ENCODE measurements at regions not wholly inside any gene's neighbourhood (a gene's known extent, or its start where the extent isn't known, plus 50 kb on each side); places are given as distances from the start of the nearest gene placed in this dataset.

DNA sequence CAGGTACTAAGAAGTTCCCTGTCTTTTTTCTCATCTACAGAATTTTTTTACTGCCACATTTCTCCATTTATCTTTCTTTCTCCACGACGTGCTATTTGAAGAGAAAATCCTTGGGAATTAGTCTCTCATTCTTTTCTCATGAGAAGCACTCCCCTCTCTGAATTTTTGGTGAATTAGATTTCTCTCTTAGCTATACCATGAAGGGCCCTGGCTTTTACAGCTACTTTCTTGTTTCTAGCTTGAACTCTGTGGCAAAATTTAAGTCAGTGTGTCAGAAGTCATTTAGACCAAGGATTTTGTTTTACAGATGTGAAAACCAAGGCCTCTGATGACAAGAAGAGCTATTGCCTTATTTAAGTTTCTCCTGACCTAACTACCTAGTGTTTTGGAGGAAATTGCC is 213.1 kb downstream of the AEBP2 start:
- no peak overlapping the region for H3K4me3 Mint-ChIP-seq (ENCODE audit: unreplicated experiment)

DNA sequence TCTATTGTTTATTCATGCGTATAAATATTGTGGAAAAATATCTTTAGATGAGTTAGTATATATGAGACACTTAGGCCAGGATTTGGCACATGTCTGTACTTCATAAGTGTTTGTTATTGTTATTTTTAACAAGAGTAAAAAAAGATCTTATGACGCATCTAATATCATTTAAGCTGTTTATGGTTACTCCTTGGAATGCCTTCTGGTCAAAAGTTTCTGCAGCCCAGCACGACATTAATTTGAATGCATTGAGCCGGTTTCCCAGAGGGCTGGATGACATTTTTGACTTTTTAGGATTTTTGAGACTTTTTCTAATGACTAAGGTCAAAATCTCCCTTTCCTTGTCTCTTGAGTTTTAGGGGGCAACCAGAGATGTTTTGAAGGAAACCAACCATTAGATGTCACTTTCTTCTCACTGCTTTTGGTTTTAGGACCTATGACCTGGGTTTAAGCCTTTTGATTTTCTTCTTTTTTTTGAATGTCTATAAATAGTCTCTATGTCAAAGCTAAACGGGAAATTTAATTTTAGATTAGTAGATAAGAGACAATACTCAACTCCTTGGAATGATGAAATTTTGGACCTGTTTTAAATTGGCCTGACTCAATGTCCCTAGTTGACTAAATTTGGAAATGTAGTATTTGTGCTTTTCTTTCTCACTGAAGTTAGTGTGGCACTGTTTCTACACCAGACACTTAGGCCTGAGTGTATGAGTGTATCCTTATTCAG is 215.5 kb downstream of the AEBP2 start:
- H3K27me3 ChIP-seq (replicated peaks; ENCODE audit: control insufficient read depth, insufficient read depth, low read length) = no peaks in the 10 kb centered on the region
- no TSS peak for BruUV-seq (replicated peaks)
- no peaks in the 10 kb centered on the region for H3K36me3 ChIP-seq (ENCODE audit: control insufficient read depth, insufficient read depth, low read length)
- ChIA-PET CTCF (no interaction called here), POLR2A (no interaction called here)
- Mint-ChIP-seq H3K27ac (ENCODE audit: unreplicated experiment) (no peak overlapping the region), H3K4me1 (ENCODE audit: low read depth, unreplicated experiment) (no peaks in the 10 kb centered on the region), H3K4me3 (ENCODE audit: unreplicated experiment) (no peak overlapping the region), H3K9me3 (ENCODE audit: unreplicated experiment) (no peaks in the 10 kb centered on the region), H3K27me3 (ENCODE audit: insufficient read depth, unreplicated experiment) (no peaks in the 10 kb centered on the region), H3K36me3 (ENCODE audit: insufficient read depth, unreplicated experiment) (no peaks in the 10 kb centered on the region)
- no peak for DNase-seq
- intact Hi-C loops (cut with micrococcal nuclease; ENCODE audit: unreplicated experiment) = no loop called here
- no peaks in the 10 kb centered on the region for H3K9me3 ChIP-seq
- TF ChIP-seq, protein P1, sequence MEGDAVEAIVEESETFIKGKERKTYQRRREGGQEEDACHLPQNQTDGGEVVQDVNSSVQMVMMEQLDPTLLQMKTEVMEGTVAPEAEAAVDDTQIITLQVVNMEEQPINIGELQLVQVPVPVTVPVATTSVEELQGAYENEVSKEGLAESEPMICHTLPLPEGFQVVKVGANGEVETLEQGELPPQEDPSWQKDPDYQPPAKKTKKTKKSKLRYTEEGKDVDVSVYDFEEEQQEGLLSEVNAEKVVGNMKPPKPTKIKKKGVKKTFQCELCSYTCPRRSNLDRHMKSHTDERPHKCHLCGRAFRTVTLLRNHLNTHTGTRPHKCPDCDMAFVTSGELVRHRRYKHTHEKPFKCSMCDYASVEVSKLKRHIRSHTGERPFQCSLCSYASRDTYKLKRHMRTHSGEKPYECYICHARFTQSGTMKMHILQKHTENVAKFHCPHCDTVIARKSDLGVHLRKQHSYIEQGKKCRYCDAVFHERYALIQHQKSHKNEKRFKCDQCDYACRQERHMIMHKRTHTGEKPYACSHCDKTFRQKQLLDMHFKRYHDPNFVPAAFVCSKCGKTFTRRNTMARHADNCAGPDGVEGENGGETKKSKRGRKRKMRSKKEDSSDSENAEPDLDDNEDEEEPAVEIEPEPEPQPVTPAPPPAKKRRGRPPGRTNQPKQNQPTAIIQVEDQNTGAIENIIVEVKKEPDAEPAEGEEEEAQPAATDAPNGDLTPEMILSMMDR (IDR thresholded peaks at IDR 0.05; ENCODE audit: insufficient read depth in 1 of 2, low read depth in 1 of 2, low read length in 1 of 2, severe bottlenecking in 1 of 2, unreplicated experiment in 1 of 2) = no peak
- H3K4me3 ChIP-seq (ENCODE audit: low read depth, low read length) = no peak overlapping the region
- H3K4me1 ChIP-seq = no peaks in the 10 kb centered on the region

More for the DNA sequence above, 213.1 kb downstream of the AEBP2 start:
- H3K36me3 Mint-ChIP-seq (ENCODE audit: insufficient read depth, unreplicated experiment) = no peaks in the 10 kb centered on the region
- no peaks in the 10 kb centered on the region for H3K4me1 Mint-ChIP-seq (ENCODE audit: low read depth, unreplicated experiment)
- TF ChIP-seq, protein P1 (IDR thresholded peaks at IDR 0.05; ENCODE audit: insufficient read depth in 1 of 2, low read depth in 1 of 2, low read length in 1 of 2, severe bottlenecking in 1 of 2, unreplicated experiment in 1 of 2) = no peak
- H3K36me3 ChIP-seq (ENCODE audit: control insufficient read depth, insufficient read depth, low read length) = no peaks in the 10 kb centered on the region
- ChIA-PET POLR2A (no interaction called here), CTCF (no interaction called here)
- no peaks in the 10 kb centered on the region for H3K4me1 ChIP-seq
- H3K27ac Mint-ChIP-seq (ENCODE audit: unreplicated experiment) = no peak overlapping the region
- no peaks in the 10 kb centered on the region for H3K9me3 Mint-ChIP-seq (ENCODE audit: unreplicated experiment)
- BruUV-seq (replicated peaks) = no TSS peak
- H3K27me3 ChIP-seq (replicated peaks; ENCODE audit: control insufficient read depth, insufficient read depth, low read length) = no peaks in the 10 kb centered on the region
- intact Hi-C loops (cut with micrococcal nuclease; ENCODE audit: unreplicated experiment) = no loop called here
- no peak overlapping the region for H3K4me3 ChIP-seq (ENCODE audit: low read depth, low read length)
- no peak for DNase-seq
- no peaks in the 10 kb centered on the region for H3K9me3 ChIP-seq
- no peaks in the 10 kb centered on the region for H3K27me3 Mint-ChIP-seq (ENCODE audit: insufficient read depth, unreplicated experiment)

DNA sequence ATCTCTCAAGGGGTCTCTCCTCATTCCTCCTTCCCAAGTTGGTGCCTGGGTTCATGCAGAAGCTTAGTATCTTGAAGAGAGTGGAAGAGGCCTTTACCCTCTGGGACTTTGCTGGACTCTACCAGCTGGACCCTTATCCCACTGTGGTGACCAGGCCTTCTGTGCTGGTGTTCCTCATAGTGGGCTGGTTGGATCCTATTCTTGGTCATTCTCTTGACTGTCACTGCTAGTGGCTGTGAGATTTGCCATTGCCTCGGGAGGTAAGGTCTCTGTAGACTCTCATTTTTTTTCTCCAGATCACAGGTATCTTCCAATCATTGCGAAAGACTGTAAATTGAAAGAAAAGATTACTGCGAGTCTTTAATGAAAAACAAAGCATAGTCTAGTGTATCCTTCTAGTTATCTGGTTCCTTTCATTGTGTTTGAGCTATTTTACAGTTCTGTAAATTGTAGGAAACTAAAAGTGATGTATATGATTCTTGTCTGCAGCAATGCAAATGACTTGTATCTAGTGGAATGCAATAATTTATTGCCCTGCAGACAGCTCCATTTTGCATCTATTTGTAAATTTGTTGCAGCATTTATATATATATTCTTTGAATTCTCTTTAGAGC is 217.9 kb downstream of the AEBP2 start:
- Mint-ChIP-seq H3K4me3 (ENCODE audit: unreplicated experiment) (no peak overlapping the region), H3K36me3 (ENCODE audit: insufficient read depth, unreplicated experiment) (no peaks in the 10 kb centered on the region), H3K27ac (ENCODE audit: unreplicated experiment) (no peak overlapping the region), H3K27me3 (ENCODE audit: insufficient read depth, unreplicated experiment) (no peaks in the 10 kb centered on the region), H3K4me1 (ENCODE audit: low read depth, unreplicated experiment) (no peaks in the 10 kb centered on the region), H3K9me3 (ENCODE audit: unreplicated experiment) (no peaks in the 10 kb centered on the region)
- Histone ChIP-seq H3K27me3 (replicated peaks; ENCODE audit: control insufficient read depth, insufficient read depth, low read length) (no peaks in the 10 kb centered on the region), H3K4me3 (ENCODE audit: low read depth, low read length) (no peak overlapping the region), H3K4me1 (no peaks in the 10 kb centered on the region), H3K36me3 (ENCODE audit: control insufficient read depth, insufficient read depth, low read length) (no peaks in the 10 kb centered on the region), H3K9me3 (no peaks in the 10 kb centered on the region)
- intact Hi-C loops (cut with micrococcal nuclease; ENCODE audit: unreplicated experiment) = no loop called here
- TF ChIP-seq, protein P1 (IDR thresholded peaks at IDR 0.05; ENCODE audit: insufficient read depth in 1 of 2, low read depth in 1 of 2, low read length in 1 of 2, severe bottlenecking in 1 of 2, unreplicated experiment in 1 of 2) = no peak
- DNase-seq = no peak
- no TSS peak for BruUV-seq (replicated peaks)
- CTCF ChIA-PET = no interaction called here
- POLR2A ChIA-PET = no interaction called here
